Stimulated activated CD8-positive, alpha-beta memory T cell treated with anti-CD3 and anti-CD28 coated beads, Interleukin-12 subunit alpha, Interleukin-12 subunit beta, amount 100 ng/mL, for 1 hour (primary cell): ENCODE measurements at regions not wholly inside any gene's neighbourhood (a gene's known extent, or its start where the extent isn't known, plus 50 kb on each side); places are given as distances from the start of the nearest gene placed in this dataset.
"Not testable (repeated sequence)": the region's sequence is repeated elsewhere in the genome, so short reads cannot be mapped to it uniquely, and the experiment has no call there.

Source experiments
- DNase-seq: peaks from one replicate; pipeline ENCODE4 v3.0.0-alpha.2; 2020; ENCODE audit warnings: low read depth

DNA sequence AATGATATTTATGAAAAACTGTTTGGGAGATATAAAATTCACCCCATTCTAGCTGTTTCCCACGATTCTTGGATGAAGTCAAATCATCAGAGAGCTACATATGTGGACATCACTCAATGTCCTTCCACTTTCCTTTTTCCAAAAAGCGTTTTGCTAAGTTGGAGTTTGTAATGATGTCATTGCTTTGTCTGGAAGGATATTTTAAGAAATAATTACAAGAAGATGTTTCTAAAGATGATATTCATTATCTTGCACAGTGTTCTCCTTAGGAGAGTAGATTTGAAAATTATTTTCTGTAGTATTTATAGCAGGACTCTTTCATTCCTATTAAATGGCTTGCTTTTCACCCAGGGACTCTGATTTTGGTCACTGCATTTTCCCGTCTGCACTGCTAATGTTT is 851.2 kb downstream of the EFNB2 start:
- DNase-seq = no peak

DNA sequence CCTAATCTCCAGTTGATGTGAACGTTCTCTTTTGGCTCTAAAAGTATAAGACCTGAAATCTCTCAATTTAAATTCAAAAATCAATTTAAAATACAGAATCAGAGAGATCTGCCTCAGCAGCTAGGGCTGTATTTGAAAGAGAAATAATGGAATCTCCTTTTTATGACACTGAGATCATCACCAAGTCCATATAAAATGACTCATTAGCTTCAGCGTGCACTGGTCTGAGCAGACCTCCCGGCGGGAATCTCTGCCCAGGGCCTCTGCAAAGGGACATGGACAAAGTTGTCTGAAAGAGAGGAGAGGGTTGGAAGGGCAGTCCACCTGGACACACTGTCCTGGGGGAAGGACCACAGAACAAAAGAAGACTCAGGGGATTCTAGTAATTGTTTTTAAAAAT is 855.6 kb downstream of the EFNB2 start:
- DNase-seq = no peak

DNA sequence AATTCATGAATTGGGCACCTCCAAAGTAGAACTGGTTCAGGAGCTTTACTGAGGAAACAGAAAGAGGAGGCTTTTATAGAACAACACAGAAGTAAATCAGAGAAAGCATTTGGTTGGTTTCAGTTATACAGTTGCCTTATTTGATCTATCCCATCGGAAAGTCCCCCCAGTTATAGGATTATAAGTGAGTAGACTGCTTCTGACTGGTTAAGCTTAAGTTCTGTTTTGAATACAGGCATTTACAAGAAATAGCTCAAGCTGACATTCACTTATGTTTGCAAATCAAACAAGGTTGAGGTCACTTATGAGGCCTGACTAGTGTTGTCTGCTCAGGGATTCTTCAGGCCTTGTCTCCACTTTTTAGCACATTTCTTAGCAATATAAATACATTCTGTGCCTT is 857.4 kb downstream of the EFNB2 start:
- DNase-seq = no peak

DNA sequence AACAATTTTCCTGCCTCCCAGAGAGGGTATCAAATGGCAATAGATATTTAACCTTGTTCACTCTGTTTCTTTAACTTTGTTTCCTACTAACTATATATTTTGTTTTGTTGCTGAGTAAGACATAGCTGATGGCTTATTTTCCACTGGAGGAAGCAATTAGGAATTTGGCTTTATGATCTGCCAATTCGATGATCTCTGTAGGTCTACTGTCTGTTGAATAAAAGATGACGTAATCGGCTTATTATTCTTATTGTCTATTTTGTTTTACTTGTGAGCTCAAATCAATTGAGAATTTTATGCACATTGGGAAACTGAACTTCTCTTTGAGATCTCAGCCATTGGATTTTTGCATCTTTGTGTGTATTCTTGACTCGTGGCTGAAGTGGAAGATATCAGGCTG is 862.6 kb downstream of the EFNB2 start:
- no peak for DNase-seq

DNA sequence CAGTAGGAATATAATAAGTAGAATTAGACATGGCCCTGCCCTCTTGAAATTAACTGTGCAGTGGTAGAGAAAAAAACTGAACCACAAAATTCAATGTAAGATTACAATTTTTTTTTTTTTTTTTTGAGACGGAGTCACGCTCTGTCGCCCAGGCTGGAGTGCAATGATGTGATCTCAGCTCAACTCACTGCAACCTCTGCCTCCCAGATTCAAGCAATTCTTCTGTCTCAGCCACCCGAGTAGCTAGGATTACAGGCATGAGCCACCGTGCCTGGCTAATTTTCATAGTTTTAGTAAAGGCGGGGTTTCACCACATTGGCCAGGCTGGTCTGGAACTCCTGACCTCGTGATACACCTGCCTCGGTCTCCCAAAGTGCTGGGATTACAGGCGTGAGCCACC is 864.3 kb downstream of the EFNB2 start:
- not testable (repeated sequence) for DNase-seq

DNA sequence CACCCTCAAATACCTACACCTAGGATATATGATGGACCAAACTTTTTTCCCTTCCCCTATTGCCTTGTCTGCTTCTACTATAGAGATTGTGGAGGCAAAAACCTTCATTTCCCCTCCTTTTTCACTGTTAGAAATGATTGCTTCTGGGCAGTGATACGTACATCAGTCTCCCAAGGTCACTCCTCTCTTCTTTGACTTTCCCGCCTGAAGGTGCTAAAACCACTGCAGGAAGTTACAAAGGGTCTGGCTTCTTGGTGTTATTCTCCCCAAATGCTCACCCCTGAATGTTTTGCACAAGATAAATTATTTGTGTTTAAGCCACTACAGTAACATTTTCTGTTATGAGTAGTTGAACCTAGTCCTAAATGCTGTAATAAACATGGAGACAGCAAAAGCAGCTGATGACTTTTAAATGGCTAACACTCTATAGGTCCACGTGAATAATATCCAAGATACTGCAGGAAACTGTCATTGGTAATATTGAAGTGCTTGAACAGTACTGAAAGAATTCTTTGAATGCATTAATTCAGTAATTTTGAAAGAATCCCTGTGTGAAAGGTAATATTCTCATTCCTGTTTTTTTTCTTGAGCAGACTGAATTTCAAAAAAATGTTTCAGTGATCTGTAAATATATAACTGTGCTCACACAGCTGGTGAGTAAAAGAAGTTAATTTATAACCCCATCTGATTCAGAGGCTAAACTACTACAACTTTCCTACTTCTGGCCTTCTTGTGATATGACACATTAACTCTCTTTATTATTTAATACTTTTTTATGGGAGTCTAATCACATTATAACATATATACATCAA is 865.1 kb downstream of the EFNB2 start:
- DNase-seq = no peak

DNA sequence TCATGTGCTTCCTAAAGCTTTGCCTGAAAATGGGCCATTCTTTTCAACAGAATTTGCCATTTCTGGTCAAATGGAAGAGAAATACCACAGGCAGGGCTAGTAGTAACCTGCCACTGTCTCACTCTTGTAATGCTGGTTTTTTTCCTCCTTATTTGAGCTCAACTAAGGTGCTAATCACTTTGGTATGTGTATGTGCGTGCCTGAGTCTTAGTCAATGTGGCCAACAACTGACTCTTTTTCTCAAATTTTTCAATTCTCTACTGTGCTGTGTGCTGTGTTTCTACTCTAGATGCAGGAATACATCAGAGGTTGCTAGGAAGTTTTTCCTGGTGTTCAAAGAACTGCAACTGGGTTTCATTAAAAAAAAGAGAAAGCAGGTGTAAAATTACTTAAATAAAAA is 870.2 kb downstream of the EFNB2 start:
- DNase-seq = no peak

DNA sequence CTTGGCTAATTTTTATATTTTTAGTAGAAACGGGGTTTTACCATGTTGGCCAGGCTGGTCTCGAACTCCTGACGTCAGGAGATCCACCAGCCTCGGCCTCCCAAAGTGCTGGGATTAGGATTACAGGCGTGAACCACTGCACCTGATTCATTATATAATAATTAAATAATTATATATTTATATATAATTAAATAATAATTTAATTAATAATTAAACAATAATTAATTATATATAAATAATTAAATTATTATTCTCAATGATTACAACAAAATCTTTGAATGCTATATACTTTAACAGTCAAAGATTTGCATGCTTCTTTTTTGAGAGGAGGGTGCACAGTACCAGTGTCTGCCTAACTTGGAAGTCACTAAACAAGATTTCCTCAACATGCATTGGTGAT is 872.3 kb downstream of the EFNB2 start:
- no peak for DNase-seq

DNA sequence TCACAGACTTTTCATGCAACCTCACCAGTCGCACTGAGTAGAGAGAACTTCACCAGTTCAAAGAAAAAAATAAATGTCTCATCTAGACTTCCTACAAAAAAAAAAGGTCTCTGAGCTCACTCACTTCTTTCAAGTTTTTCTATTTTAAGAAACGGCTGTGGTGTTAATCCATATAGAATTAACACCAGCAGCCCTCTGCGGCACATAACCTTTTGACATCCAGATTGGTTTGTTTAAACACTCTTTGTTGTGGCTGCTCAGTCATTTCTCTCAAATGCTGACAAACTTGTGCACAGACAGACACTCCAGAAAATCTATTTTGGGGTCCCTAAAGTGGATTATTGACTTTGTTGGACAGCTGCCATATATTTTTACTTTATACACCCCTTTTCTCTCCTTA is 874.9 kb downstream of the EFNB2 start:
- no peak for DNase-seq

DNA sequence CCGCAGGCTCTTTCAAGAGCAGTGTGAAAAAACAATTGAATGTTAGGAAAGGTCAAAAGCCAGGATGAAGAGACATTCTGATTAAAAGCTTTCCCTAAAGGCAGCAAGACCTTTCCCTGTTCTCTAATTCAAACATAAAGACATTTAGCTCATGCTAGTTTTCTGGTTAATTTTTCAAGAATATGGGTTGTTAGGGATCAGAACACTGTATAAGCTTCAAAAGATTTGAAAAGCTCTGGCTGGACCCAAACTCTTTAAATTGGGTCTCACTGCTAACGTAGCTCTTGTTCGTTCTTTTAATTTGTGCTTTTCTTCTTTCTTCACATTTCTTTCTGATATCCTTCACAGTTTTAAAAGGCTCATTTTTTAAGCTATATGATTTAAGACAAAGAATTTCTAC is 877.0 kb downstream of the EFNB2 start:
- no peak for DNase-seq

DNA sequence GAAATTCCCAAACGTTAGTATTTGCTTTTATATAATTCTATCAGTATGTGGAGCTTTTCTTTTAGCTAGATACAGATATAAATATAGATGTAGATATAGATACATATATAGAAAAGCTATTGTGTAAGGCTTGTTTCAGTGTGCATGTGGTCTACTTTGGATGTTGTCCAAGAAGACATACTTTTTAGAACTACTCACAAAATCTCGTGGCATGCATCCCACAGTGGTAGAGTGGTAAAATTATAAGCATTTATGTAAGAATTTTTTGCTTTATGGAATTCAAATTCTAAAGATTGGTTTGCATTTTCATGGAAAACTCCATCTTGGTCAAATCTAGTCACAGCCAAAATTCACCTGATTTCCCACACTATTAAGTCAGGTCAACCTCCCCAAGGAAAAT is 880.4 kb downstream of the EFNB2 start:
- DNase-seq = no peak

DNA sequence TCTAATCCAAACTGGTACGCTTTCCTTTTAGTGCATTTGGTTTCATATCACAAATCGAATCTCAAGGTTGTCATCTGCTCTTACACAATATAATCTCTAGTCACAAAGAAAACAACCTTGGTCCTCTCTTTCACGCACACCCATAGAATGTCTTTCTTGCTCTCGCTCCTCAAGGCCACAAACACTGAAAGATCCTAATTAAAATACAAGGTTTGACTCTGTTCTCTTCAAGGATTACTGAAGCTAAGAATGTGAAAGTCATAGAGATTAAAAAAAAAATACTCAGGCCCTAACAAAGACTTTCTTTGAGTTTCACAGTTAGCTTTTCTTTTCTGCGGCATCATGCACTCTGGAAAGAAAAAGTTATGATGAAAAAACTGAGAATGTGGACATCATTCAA is 891.5 kb downstream of the EFNB2 start:
- DNase-seq = no peak

DNA sequence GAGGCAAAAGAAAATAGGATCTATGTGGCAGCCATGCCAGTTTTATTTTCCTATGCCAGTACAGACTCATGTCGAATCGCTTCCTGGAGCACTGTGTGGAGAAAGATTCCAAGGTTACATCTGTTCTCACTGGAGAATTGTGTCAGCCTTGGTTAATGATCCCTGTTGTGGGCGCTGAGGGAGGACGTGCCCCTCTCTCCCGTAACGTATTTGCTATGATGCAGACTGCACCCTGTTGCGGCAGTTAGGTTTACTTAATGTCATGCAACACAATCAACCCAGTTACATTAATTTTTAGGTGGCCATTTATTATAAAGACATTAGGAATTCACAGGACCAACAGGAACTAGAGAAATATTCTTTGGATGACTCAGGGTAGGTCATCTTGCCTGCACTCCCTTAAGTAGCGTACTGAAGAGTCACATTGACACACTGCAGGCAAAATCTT is 892.9 kb downstream of the EFNB2 start:
- no peak for DNase-seq

DNA sequence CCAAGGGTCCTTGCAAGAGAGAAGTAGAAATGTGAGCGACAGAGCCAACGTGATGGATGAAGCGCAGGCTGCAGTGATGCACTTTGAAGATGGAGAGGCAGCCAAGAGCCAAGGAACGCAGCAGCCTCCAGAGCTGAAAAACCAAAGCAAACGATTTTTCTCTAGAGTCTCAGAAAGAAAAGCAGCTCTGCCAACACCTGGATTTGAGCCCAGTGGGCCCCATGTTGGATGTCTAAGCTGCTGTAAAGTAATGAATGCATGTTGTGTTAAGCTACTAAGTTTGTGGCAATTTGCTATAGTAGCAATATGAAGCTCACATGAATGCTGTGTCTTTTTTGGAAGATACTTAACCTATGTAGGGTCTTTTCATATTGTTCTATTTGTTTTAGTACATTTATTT is 894.3 kb downstream of the EFNB2 start:
- DNase-seq = no peak

DNA sequence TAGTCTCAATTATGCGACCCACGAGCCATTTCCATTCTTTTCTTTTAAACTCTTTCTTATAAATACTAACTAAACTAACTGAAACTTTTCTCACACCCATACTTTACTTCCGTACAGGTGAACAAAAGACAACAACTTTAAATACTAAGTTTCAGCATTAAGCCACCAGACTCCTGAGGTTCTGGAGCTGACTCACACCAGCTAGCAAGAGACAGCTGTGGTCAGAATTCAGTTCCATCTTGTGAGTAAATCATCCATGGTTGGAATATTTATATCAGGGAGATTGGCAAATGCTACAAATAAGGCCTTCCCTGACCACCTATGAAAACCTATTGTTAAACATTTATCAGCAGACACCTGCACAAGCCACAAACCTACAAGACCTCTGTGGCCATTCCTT is 897.0 kb downstream of the EFNB2 start:
- DNase-seq = no peak

DNA sequence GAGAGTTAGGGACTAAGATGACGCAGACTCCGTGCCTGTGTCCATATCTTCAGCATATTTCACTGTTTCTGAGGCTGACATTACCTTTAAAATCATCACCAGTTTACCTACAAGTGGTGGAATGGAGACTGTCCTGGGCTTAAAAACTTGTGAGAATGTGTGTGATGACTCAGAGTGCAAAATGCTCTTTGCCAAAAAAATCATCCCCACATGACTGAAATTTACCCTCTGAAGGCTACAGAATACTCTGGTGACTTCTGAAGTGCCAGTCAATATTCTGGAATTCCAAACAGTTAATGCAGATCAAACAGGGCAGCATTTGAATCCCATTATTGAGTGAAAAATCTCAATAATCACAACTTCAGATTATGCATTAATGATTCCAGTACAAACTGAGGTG is 901.4 kb downstream of the EFNB2 start:
- no peak for DNase-seq

DNA sequence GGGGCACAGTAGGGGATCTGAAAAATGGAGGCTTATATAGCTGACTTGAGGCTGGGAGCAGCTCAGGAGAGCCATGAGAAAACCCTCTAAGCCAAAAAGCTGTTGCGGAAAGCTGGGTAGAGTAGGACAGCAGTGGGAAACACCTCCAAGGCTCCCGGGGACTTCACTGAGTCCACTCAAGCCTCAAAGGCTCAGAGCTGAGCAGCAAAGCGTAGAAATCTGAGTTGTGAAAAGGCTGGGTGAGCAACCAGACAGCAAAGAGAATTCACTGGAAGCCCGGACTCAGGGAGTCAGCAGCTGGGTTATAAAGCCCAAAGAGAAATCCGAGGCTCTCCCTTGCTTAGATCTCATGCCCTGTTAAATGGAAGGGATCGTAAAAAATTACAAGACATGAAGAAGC is 905.0 kb downstream of the EFNB2 start:
- no peak for DNase-seq

DNA sequence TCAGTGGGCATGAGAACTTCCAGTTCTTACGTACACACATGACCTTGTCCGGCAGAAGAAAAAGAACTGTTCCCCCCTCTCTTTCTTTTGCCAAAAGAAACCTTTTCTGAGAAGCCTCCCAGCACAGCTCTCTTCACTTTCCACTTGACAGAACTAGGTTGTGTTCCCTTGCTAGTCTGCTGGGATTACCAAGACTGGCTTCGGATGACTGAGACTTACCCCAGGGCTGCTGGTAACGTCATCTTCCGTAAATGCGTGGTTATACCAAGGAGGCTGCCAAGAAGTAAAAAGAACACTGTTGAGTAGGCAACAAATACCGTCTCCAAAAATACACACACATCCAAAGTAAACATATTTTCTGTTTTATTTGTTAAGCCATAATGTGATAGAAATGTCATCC is 908.2 kb downstream of the EFNB2 start:
- no peak for DNase-seq

DNA sequence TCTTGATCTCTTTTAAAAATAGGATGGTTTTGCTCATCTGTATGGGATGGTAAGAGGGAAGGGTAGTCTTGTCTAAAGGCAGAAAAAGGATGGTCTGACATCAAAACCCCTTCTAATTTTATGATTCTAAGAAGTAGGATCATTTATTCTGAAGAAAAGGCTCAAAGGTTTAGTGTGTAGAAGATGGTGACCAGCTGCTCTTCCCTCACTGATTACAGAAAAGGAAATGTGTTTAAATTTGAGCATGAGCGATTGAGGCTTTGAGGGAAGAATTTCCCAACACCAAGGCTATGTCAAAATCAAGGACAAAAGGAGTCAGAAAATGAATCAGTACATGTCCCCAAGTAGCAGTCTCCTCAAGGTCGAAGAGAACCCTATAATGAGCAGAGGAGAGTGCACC is 909.8 kb downstream of the EFNB2 start:
- DNase-seq = no peak

DNA sequence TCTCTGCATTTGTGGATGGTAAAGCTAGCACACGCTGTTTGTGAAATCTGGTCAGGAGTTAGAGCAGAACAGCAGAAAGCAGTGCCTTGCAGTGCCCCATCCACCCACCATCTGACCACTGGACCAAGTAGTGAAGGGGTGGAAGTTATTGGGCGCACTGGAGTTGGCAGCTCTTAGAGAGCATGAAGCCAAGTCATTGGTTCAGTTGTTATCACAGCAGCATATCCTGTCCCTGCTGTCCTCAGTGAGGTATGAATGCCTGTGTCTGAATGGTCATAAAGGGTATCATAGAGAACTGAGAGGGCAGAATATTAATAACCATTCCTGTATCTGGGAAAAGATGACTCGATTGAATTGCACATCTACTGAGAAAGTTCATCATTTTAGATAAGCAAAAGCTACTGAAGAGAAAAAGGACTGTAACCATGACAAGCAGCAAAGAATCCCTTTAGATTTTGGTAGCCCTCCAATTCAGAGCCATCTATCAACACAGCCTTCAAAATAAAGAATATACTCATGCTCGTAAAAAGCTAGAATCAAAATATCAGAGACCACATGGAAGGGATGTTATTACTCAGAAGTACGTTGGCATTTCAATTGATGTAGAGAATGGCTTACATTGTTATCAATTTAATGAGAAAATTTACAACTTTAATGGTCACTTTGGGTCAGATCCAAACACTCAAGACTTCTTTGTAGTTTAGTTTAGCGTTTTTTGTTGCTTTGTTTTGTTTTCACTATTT is 919.0 kb downstream of the EFNB2 start:
- no peak for DNase-seq

DNA sequence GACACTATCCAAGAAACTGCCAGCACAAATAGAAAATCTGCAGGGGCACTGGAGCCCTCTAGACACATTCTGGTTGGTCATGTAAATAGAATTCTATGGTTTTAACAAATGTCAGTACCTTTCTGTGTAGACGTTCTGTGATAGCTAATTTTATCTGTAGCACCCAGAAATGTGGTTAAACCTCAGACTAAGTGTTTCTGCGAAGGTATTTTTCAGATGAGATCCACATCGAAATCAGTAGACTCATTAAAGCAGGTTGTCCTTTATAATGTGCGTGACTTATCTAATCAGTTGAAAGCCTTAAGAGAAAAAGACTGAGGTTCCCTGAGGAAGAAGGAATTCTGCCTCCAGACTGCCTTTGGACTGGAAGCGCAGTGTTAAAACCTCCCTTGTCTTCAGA is 922.9 kb downstream of the EFNB2 start:
- no peak for DNase-seq

DNA sequence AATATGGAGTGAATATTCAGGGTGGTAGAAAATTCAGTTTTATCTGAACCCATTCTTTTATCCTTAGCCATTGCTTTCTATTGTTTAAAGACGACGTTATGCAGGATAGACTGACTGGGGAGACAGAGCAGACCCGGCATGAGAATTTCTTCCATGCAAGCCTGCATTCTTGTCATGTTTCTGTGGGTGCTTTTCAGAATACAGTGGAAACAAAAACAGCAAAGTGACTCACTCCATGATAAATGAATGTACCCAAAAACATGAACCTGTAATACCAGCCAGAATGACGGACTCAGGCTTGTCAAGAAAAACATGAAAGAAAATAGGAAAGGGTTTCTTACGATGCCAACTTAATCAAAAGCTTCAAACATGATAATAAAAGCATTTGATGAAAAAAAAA is 924.0 kb downstream of the EFNB2 start:
- DNase-seq = no peak

DNA sequence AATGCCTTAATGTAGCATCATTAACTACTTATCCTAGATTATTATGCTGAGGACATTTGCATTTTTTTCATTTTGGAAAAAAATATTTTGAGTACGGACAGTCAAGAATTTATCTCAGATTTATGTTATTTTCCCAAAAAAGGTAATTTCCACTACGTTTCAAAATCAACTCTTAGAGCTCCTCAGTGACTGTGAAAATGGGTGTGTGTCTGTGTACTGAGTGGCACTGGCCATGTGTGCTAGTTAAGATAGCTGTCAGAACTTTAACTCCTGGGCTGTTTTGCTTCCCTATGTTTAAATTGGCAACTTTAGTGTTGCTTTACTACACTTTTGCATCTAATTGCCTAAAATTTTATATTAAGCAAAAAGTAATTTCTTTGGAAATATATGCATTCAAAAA is 927.4 kb downstream of the EFNB2 start:
- DNase-seq = no peak

DNA sequence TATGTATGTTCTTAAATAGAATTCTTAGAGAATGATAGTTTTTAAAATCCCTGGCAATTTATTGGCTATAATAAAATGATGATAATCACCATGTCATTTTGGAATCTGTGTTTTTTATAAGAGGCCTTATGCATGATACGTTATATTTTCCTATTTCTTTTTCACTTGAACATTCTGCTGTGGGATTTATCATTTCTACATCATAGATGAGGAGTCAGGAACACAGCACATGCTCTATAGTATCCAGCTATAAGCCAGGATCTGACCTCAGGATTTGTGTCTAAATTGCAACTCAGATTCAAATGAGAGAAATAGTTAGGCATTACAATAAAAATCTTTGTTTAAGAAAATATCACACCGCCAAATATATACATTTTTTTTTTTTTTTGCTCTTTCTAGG is 928.0 kb downstream of the EFNB2 start:
- DNase-seq = no peak
